GM03348 (cell line): ENCODE measurements at regions not wholly inside any gene's neighbourhood (a gene's known extent, or its start where the extent isn't known, plus 50 kb on each side); places are given as distances from the start of the nearest gene placed in this dataset.
"Not testable (repeated sequence)": the region's sequence is repeated elsewhere in the genome, so short reads cannot be mapped to it uniquely, and the experiment has no call there.

Source experiments
- DNase-seq: peaks from one replicate; pipeline ENCODE4 v3.0.0; 2012; ENCODE audit warnings: low spot score

GRCh38 chr6:27826612-27826985, 85.6 kb downstream of the OR2B2 start:
- DNase-seq: not testable (repeated sequence)

GRCh38 chr6:27825848-27826611, 86.2 kb downstream of the OR2B2 start:
- not testable (repeated sequence) for DNase-seq

- DNase-seq: no peak
Observed at GRCh38 chr6:27825025-27825793, 87.0 kb downstream of the OR2B2 start.

GRCh38 chr6:27824211-27825024, 87.8 kb downstream of the OR2B2 start:
- peak; percentile 41 for DNase-seq

GRCh38 chr6:27823714-27824210, 88.4 kb downstream of the OR2B2 start:
- DNase-seq: not testable (repeated sequence)

- DNase-seq: no peak
Observed at GRCh38 chr6:27816906-27817305, 95.3 kb downstream of the OR2B2 start.

GRCh38 chr6:27814665-27815424, 97.4 kb downstream of the OR2B2 start:
- peak; percentile 87 for DNase-seq

GRCh38 chr6:27814415-27814664, 97.9 kb downstream of the OR2B2 start:
- not testable (repeated sequence) for DNase-seq

GRCh38 chr6:27812805-27813492, 99.2 kb downstream of the OR2B2 start:
- DNase-seq: no peak

GRCh38 chr6:27812078-27812804, 100.0 kb downstream of the OR2B2 start:
- DNase-seq: no peak

GRCh38 chr6:27811451-27811772, 100.8 kb downstream of the OR2B2 start:
- no peak for DNase-seq

GRCh38 chr6:27810768-27811450, 101.3 kb downstream of the OR2B2 start:
- DNase-seq: no peak

- peak; percentile 91 for DNase-seq
Observed at GRCh38 chr6:27809939-27810767, 102.0 kb downstream of the OR2B2 start.

- DNase-seq: no peak
Observed at GRCh38 chr6:27809067-27809938, 102.9 kb downstream of the OR2B2 start.

- DNase-seq: not testable (repeated sequence)
Observed at GRCh38 chr6:27808242-27809066, 103.7 kb downstream of the OR2B2 start.

- DNase-seq: peak; percentile 91
Observed at GRCh38 chr6:27807441-27808241, 104.6 kb downstream of the OR2B2 start.
